GM18909 (cell line): ENCODE measurements at regions not wholly inside any gene's neighbourhood (a gene's known extent, or its start where the extent isn't known, plus 50 kb on each side); places are given as distances from the start of the nearest gene placed in this dataset.
"Not testable (repeated sequence)": the region's sequence is repeated elsewhere in the genome, so short reads cannot be mapped to it uniquely, and the experiment has no call there.

Experiments used
- ATAC-seq: cut with Tn5 transposase; IDR thresholded peaks from one replicate; pipeline ENCODE4 v1.9.1; 2021; ENCODE audit warnings: mild to moderate bottlenecking; ENCODE audit not compliant: unreplicated experiment, poor library complexity

DNA sequence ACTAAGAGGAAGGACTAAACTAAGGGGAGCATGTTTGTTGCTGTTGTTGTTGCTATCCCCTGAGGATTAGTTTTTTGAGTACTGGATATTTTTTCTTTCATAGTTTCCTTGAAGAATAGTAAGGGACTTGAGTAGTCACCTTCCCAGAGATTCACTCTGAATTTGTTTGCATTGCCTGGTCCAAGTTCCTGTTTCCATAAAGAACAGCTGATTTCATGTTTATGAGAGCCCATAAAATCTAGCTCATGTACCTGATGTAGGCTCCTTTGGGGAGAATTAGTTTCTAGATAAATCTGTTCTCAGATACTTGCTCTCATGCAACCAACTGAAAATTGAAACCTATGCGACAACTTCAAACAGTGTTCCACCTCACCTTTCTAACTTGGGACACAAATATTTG, 464.4 kb upstream of the MBL2 start:
- ATAC-seq: no peak

DNA sequence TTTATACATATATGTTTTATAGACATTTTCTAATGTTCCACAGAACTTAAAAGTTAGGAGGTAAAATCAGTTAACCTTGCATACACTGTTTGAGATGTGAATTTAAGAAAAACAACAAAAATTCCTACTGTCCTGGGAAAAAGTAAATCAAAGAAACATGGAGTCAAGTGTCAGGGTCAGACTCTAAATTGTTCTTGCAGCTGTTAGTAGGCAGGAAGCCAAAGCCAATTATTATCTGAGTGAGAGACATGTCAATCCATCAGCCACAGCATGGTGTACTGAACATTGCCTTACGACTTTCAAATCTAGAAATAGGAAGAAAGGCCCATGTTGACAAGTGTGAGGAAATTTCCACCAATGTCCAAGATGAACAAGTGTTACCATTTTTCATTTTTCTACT, 461.2 kb upstream of the MBL2 start:
- ATAC-seq: no peak

DNA sequence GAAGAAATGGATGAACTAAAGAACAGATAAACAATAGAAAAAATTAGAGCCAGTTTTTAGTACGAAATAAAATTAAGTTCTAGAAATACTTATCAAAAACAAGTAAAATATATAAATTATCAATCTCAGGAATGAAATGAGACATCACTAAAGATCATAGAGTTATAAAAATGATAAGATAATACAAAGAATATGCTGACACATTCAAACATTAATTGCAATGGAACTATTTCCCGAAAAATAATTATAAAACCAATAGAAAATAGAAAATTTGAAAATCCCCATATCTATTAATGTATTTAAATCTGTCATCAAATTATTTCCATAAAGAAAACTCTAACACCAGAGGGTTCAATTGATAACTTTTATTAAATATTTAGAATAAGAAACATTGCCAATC, 458.1 kb upstream of the MBL2 start:
- no peak for ATAC-seq

DNA sequence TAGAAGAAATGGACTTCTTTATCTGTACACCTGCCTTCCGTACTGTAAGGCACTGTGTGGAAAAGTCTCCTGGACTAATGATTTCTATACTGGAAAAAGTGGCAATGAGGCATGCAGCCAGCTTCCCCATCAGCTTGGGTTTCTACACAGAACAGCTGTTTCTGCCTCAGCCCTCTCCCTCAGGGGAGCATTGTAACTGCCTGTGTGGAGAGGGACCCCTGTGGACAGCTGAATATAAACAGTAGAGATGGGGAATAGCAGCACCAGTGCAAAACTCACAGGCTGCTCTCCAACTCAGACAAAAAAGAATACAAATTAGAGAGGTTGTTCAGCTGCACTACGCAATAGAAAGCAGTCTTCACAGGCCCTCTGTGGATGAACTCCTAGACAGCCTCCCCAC, 451.3 kb upstream of the MBL2 start:
- no peak for ATAC-seq

DNA sequence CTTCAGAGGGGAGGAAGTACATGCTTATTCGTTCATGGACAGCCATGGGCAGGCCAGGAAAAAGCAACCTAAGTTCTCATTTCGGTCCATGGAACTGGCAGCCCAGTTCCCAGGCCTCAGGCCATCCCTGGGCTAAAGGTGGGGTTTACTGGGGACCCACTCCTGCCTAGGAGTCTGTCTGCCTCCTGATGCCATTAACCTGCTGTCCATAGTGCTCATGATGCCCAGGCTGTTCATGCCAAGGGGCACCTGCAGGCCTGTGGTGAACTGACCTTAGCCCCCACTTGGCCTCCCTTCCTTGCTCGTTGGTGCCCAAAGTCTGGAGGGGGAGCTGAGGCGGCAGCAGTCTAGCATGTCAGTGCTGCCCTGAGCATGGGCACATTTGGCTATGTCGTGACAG, 450.2 kb upstream of the MBL2 start:
- ATAC-seq: no peak

DNA sequence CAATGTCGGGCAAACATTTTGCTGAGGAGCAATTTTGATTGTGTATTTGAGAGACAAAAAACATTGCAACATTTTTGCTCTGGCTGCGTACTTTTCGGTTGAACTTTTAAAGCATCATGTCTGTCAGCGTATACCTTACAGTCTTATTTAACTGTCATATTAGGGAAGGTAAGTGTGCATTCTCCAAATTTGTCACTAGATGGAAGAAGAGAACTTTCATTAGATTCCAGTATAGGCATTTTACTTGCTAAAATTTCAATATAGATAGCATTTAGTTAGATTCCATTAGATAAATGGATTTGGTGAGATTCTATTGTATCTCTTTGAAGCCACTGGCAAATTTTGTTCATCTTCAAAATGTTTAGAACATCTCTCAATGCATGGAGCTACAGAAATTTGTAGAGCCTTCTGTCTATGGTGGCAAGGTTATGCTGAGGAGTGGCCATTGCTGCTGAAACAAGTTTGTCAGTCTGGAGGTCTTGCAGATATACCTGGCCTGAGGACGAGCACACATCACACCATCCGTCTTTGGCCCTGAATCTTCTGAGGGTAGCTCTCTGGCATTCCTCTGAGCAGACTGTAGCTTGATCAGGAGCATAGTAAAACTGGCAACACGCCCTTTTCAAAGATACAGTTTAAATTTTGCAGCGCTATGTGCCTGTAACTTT, 437.5 kb upstream of the MBL2 start:
- ATAC-seq: no peak

DNA sequence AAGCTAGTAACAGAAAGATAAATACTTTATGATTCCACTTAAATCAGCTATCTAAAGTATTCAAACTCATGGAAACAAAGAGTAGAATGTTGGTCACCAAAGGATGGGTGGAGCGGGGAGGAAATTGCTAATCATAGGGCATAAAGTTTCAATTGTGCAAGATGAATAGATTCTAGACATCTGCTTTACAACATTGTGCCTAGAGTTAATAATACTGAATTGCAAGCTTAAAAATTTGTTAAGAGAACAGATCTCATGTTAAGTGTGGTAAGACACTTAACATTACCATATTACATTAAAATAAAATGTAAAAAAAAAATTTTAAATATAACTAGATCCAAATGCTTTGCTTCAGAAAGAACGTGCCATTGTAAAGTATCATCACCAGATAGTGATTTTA, 411.1 kb upstream of the MBL2 start:
- no peak for ATAC-seq

DNA sequence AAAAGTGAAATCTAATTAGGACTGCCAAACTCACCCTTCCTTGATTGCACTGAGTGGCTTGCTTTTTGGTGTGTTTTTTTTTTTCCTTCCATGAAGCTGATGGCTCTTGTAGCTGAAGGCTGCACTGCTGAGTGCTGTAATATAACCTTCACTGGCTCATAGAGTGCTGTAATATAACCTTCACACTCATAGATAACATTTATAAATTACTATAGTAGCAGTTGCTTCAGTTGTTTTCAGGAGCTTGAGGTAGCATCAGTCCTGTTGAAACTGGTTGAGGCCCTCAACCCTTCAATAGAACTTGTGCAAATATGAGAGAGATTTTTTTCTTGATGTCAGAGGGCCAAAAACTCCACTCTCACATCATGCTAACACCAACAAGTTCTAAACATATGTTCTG, 404.9 kb upstream of the MBL2 start:
- no peak for ATAC-seq

DNA sequence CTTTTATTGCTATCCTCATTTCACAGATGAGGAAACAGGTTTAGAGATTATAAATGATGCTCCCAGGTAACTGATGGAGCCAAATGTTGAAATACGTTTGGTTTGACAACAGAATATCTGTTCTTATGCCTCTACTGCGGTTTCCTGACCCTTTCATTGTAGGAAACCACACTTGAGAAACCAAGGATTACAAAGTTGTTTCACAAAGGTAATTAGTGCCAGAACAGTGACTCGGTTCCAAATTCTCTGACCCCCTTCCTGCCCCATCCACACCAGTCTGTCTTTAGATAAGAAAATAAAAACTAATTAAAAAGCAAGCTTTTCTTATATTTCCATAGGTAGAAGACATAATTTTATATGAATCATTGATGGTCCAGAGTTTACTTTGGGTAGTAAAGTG, 393.7 kb upstream of the MBL2 start:
- ATAC-seq: no peak

DNA sequence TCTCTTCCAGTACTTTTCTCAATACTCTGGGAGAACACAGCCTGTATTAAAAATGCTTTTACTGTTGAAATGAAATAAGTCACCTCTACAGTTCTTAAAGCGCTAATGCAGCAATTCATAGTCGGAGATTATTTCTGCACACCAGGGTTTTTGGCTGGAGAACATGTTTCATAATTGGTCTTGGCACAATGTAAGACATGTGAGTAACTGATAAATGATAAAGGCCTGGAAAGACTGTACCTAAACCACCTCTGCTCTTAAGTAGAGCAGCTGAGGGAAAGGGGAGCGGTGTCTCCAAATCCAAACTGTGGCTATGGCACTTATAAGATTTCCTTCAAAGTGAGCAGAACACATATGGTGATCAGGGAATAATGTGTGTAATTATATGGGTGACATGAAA, 390.3 kb upstream of the MBL2 start:
- ATAC-seq: no peak

DNA sequence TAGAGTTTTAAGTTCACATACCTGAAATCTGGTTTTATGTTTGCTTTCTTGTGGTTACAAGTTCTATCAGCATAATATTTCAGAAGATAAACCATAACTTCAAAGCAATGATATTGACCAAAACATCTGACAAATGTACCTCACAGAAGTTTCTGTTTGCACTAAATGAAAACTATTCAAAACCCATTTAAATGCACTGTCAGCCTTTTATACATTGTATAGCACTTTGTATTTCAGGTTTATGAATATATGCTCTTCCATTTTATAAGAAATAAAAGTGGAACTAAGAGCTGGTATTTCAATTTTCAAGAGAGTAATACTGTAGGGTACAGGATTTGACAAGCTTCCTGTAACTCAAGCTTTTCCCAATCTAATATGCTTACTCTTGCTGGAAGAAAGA, 388.6 kb upstream of the MBL2 start:
- ATAC-seq: no peak

DNA sequence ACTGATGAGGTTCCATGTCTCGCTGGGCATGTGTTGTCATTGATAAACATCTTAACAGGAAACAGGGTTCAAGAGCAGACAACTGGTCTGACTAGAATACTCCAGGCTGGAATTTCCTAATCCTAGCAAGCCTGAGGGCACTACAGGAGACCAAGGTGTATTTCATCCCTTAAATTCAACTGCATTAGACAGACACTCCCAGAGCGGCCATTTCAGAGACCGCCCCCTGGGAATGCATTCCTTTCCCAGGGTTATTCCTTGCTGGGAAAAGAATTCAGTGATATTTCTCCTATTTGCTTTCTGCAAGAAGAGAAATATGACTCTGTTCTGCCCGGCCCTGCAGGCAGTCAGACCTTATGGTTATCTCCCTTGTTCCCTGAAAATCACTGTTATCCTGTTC, 383.1 kb upstream of the MBL2 start:
- ATAC-seq: not testable (repeated sequence)

DNA sequence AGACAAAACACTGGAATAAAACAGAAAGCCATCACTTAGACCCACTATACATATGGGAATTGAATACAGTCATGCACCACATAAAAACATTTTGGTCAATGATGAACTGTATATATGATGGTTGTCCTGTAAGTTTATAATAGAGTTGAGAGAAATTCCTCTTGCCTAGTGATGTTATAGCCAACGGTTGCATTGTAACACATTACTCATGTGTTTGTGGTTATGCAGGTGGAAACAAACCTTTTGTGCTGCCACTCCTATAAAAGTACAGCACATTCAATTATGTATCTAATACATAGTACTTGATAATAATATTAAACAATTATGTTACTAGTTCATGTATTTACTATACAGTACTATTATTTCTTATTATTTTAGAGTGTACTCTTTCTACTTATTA, 381.2 kb upstream of the MBL2 start:
- ATAC-seq: no peak

DNA sequence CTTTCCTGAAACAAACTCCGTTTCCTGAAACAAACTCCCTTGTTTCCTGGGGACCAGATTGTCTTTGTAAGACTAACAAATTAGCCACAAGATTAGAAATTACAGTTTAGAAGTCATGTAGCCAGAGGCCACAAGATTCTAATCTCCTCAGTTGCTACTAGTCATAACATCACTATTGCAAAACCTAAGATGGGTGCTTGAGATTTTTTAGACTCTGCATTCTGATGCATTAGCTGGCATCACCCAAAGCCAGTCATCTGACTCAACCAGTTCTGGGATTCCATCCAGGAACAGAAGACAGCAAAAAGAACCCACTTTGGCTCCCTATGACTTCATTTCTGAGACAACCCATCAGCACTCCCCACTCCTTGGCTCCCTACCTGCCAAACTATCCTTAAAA, 367.9 kb upstream of the MBL2 start:
- no peak for ATAC-seq

DNA sequence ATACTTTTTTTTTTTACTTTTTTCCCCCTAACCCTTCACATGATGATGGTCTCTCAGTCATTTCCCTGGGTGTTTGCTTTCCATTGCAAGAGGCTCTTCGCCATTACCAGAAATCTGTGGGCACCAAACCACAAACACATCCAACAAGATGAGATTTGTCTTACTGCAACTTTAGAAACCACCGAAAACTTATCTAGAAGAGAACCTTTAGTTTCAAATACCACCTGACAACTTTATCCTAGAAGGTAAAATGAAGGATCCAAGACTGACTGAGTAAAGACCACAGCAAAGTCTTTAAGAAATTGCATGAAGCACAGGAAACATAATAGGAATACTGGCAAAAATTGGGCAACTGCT, 363.3 kb upstream of the MBL2 start:
- peak; percentile 32 for ATAC-seq

DNA sequence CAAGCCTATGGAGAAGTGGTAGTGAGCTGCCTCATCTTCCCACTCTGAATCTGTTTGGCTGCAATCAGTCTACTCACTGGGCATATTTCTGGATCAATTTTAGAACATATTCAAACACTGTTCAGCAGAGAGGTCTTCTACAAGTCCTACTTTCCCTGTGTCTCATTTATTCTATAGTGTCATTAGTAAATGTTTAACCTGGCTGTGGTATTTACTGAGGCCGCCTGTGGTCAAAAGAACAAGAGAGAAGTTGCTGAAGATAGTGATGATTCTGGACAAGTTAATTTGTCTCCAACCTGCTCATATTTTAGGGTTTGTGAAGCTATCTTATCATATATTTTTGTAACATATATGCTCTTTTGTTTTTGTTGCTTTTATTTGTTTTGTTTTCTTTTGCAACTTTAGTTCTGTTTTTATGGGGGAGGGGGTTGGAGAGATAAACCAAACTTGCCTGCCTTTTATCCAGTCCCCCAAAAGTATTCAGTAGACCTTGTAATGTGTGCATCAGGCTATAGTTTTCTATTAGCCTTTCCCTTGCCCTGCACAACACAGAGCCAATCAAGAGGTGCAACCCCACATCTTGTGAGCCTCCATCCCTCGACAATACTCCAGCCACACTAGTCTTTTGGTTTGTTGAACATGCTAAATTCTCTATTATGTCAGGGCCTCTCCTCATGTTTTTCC, 362.8 kb upstream of the MBL2 start:
- peak; percentile 87 for ATAC-seq

DNA sequence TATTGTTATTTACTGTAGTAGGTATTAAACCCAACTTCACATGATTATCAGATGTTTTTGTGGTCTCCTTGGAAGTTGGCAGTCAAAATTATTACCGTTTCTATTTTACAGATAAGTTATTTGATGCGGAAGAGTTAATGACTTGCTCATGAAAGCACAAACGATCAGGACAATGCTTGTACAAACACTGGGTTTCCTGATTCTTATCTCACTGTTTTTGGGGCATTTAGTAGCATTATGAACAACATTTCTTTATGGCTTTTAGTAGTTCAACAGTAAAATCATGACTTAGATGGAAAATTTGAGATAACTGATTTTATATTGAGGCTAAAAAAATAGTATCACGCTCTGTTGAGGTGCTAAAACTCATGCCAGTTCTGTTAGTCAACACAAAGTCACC, 361.5 kb upstream of the MBL2 start:
- ATAC-seq: no peak

DNA sequence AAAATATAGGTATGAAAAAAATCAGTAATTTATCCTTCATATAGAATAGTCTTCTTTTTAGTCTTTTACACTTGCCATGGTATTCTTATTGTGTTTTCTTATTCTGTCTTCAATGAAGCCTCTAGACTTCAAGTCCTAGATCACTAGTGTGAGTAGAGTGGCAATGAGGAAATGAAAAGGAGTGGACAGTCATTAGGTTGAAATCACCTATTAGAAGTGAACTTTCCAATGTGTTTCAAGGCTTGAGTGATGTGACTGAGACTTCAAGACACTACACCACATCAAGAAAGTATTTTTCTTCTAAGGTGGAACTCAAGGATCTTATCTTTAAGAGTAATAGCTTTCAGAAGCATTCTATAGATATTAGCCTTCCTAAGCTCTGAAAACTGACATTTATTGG, 357.8 kb upstream of the MBL2 start:
- no peak for ATAC-seq

DNA sequence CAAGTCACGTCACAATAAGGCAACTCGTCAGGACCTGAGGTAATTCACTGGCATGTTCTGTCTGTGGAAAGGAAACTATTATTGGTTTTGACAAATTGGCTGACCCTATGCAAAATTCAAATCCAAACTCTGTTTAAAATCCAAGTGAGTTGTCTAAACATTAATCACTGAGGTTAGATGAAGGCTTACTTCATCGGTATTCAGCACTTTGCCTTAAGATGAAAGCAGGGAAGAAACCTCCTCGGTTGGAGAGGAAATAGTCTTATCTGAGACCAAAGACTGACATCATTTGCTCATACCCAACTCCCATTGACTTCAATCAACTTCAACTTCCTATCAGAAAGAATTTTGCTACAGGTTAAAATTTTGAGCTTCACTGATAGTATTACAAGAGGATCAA, 355.1 kb upstream of the MBL2 start:
- ATAC-seq: no peak

DNA sequence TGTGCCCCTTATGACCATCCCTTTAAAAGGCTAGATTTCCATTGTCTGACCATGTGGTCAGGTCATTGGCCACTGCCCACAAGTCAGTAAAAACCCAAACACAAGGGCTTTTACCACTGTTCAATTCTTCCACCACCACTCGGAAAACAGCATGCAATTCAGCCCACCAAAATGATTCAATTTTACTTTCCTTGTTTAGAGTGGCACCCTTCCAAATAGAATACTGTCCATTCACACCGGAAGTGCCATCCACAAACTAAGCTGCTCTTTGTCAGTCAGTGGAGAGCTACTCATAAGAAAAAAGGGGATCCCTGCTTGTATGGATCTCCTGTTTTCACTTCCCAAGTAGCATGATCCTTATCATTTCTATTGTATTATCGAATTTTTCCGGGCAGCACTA, 350.7 kb upstream of the MBL2 start:
- ATAC-seq: no peak

DNA sequence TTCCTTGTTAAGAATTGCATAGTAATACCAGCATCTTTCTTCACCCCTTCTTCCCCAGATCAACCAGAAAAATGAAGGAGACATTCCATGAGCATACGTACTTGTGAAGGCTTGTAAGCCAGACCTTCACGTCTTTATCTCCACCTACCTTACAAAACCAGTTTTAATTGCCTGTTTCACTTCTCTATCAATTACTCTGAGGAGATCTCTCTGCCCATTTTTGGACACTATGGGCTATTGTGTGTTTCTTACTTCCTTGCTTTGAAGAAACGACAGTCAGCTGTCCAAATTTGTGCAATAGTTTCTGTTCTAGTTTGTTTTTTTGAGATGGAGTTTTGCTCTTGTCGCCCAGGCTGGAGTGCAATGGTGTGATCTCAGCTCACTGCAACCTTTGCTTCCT, 349.7 kb upstream of the MBL2 start:
- ATAC-seq: no peak

DNA sequence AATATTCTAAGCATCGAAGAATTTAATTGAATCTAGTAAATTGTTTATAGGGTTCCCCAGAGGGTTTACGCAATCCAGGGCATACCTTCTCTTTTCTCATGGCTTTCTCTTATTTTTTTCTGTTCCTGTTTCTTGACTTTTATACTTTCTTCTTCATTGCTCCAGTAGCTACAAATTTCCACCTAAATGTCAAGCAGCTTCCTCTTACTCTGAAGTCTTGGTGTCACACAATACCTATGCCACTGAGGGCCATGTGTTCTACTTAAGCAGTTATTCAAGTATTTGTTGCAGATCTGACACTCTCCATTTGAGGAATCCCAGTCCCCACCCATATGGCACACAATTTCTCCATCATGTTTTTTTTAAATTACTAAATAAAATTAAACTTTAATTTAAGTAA, 343.1 kb upstream of the MBL2 start:
- no peak for ATAC-seq

DNA sequence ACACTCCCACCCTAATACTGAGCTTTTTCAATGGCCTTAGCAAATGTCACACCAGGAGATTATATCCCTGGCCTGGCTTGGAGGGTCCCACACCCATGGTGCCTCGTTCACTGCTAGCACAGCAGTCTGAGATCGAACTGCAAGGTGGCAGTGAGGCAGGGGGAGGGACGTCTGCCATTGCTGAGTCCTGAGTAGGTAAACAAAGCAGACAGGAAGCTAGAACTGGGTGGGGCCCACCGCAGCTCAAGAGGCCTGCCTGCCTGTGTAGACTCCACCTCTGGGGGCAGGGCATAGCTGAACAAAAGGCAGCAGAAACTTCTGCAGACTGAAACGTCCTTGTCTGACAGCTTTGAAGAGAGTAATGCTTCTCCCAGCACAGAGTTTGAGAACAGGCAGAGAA, 338.9 kb upstream of the MBL2 start:
- ATAC-seq: no peak
